GM19239 (cell line): ENCODE measurements at regions not wholly inside any gene's neighbourhood (a gene's known extent, or its start where the extent isn't known, plus 50 kb on each side); places are given as distances from the start of the nearest gene placed in this dataset.
"Not testable (repeated sequence)": the region's sequence is repeated elsewhere in the genome, so short reads cannot be mapped to it uniquely, and the experiment has no call there.

Experiments
- DNase-seq: peaks from one replicate; pipeline ENCODE4 v3.0.0; 2011; ENCODE audit warnings: low spot score; ENCODE audit not compliant: insufficient read length
- FAIRE-seq: peaks from 2 replicates; lab custom pipeline; 2011; peaks lifted over from hg19 to GRCh38; lab: Jason Lieb, UNC

- not testable (repeated sequence) for DNase-seq, FAIRE-seq
Measured at GRCh38 chr22:22795639-22796038, 92.0 kb upstream of the IGLL5 start.

GRCh38 chr22:22796724-22797123, 90.9 kb upstream of the IGLL5 start:
- DNase-seq: no peak
- peak; percentile 72 for FAIRE-seq

DNA sequence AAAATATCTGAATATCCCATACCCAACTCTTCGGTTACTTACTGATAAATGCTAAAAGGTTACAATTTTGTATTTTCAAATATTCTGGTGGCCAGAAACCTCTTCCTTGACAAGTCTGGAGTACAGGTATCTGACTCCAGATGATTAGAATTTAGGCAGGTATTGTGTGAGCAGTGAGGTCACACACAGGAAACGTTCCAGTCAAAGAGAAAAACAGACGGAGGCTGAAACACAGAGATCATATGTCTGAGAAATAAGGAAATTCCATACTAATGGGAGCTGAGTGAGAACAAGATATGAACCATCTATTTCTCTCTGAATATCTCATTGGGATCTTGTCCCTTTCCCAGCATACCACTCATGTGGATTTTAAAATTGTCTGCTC, 89.4 kb upstream of the IGLL5 start:
- FAIRE-seq (no peak), DNase-seq (no peak)

DNA sequence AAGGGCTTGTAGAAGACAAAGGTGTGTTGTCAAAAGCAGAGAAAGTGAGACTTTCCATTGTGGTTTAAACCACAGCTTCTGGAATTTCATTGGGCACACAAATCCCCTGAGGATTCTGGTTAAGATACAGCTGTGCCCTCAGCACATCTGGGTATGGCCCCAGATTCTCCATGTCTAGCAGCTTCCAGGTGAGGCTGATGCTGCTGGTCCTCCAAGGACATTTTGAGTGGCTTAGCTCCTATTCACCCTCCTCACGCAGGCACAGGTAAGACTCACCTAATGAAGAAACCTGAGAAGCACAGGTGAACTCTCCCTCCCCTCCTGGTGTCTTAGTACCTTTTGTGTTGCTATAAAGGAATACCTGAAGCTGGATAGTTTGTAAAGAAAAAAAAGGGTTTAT, 88.9 kb upstream of the IGLL5 start:
- FAIRE-seq: no peak
- no peak for DNase-seq

DNA sequence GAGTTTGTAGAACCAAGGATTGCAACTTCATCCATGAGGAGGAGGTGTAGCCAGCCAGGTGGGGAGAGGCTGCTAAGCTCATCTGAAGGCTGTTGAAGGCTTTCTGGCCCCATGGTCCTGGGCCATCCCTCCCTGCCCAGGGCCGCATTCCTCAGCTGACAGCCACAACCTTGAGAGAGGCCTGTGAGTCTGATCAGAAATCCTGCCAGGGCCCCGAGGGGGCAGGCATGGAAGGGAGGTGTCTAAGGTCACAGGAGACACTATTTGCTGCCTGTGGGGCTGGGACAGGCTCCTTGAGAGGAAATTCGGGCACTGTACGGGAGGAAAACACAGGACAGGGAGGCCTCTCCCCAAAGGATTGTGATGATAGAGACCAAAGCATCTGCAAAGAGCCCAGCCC, 88.1 kb upstream of the IGLL5 start:
- no peak for DNase-seq
- FAIRE-seq: no peak

- FAIRE-seq: no peak
- no peak for DNase-seq
Measured at GRCh38 chr22:22800716-22801115, 86.9 kb upstream of the IGLL5 start.

DNA sequence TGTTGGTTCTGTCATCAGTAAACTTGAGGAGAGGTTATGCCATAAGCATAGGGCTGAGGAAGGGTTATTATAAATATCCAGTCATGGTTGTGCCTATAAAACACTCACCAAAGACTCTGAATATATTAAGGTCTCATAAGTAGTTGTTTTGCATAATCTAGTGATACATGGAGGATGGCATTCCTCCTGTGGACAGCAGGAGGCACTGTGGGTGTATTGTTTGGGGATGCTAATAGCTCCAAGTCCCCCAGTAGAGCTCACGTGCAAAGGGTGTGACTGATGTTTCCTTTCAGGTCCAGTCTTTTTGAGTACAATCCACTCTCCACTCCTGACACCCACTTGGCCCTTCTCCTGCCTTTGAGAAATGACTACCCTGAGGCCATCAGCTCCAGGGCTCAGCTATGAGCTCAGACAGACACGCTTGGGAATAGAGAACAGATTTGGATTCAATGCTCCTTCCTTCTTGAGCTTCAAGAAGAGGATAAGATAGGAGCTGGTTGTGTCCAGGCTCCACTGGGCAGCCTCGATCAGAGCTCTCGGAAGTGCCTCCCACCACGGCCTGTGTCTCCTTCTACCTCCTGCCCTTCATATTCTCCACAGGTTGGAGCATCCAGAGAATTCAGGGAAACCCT, 85.2 kb upstream of the IGLL5 start:
- peak; percentile 39 for FAIRE-seq
- DNase-seq: peak; percentile 37

GRCh38 chr22:22803285-22803853, 84.2 kb upstream of the IGLL5 start:
- FAIRE-seq (no peak), DNase-seq (no peak)

DNA sequence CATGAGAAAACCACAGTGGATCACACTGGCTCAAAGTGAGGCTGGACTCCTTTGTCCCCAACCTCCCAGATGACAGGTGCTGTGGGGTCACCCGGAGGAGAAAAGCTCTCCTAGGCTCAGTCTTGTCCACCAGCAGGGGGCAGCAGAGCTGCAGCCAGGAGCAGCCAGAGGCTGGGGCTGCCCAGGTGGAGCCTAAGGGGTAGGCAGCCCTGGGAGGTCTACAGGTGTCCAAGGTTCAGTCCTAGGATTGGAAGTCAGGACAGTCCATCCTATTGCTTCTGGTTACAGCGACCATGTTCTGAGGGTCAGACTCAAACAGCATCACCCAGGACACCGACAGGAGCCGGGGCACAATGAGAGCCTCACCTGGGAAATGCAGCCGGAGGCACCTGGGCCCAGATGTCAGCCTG, 77.6 kb upstream of the IGLL5 start:
- FAIRE-seq (no peak), DNase-seq (no peak)

- no peak for DNase-seq
- FAIRE-seq: no peak
Measured at GRCh38 chr22:22810471-22810870, 77.1 kb upstream of the IGLL5 start.

- FAIRE-seq (no peak), DNase-seq (no peak)
Measured at GRCh38 chr22:22811016-22812009, 76.3 kb upstream of the IGLL5 start.

DNA sequence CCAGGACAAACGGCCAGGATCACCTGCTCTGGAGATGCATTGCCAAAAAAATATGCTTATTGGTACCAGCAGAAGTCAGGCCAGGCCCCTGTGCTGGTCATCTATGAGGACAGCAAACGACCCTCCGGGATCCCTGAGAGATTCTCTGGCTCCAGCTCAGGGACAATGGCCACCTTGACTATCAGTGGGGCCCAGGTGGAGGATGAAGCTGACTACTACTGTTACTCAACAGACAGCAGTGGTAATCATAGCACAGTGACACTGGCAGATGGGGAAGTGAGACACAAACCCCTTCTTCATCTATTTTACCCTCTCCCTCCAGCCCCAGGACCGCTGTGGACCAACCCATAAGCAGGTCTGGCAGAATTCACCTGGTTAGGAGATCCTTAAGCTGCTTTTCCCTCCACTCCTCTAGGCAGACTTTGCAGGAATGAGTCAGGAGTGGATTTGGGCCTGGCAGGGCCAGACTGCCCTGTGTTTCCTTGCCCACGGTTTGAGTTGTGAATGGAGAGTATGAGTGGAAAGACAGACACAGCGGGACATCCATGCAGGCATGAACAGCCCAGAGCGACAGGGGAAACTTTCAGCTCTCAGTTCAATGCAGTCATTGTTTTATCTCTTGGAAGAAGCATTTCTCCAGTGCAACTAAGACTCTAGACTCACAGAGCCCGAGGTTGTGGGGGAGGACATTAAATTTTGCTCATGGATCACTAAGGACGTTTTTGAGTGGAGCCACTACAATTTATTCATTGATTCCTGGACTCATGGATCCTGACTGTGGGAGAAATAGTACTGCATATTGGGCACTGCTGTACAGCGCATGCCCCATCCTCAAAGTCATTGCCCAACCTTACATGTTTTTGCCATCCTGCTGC, 75.3 kb upstream of the IGLL5 start:
- no peak for DNase-seq
- FAIRE-seq: no peak

DNA sequence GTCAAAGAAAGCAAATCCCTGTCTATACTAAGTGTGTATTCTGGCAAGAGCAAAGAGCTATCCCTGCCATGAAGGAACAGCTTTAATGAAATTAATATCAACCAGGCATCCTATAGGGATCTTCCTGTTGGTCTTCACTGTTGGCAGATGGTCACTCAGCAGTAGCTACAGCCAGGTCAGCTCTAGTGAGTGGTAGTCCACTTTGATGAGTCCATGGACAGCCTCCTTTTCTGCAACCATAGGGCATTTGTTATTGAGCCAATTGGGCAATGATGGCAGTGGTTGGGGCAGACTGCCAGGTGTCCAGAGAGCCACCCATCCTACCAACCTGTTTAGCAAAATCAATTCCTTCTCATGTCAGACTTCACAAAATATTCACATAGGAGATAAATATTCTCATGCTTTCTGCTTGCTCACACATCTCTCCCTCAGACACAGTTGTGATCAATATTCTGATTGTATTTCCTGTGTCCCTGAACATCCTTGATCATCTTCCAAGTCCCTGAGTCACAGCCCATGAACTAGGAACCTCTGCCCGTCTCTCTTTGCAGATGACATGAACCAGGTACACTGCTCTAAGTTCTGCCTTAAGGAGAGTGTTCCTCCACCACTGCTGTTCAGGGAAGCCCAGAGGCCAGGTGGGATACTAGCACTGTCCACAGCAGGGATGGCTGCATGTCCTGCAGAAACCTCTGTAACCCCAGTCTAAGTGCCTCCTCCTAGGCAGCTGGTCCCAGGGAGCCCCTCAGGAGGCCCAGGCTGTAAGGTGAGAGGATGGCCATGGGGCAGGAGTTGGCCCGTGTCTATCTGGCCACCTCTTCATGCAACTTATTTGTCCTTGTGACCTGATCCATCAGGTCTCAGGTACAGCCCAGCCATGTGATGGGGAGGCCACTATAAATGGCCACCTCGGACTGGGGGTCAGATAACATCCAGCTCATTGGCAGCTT, 74.2 kb upstream of the IGLL5 start:
- DNase-seq (no peak), FAIRE-seq (no peak)

DNA sequence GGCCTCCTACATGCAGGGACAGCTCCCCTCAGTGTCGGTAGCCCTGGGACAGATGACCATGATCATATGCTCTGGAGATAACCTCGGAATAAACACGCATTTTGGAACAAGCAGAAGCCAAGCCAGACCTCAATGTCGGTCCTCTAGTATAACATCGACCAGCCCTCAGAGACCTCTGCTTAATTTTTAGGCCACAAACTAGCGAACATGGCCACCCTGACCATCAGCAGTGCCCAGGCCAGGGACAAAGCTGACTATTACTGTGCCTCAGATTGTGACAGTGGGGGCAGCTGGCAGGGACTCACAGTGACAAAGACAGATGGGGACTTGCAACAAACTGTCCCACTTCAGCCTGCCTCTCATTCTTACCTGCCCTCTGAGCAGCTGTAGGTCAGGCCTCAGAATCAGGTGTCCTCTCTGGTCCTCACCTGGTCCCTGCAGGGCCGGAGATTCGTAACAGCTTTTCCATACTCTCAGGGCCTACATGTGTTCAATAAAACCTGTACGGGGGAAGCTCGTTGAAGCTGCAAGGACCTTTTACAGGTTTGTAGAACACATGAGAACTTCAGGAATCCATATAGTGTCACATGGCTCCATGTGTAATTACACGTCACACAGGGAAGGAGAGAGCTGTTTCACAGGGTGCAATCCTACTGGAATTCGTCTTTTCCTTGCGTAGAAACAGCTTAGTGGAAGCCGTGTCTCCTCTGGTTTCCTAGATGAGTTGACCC, 72.8 kb upstream of the IGLL5 start:
- FAIRE-seq (no peak), DNase-seq (no peak)

DNA sequence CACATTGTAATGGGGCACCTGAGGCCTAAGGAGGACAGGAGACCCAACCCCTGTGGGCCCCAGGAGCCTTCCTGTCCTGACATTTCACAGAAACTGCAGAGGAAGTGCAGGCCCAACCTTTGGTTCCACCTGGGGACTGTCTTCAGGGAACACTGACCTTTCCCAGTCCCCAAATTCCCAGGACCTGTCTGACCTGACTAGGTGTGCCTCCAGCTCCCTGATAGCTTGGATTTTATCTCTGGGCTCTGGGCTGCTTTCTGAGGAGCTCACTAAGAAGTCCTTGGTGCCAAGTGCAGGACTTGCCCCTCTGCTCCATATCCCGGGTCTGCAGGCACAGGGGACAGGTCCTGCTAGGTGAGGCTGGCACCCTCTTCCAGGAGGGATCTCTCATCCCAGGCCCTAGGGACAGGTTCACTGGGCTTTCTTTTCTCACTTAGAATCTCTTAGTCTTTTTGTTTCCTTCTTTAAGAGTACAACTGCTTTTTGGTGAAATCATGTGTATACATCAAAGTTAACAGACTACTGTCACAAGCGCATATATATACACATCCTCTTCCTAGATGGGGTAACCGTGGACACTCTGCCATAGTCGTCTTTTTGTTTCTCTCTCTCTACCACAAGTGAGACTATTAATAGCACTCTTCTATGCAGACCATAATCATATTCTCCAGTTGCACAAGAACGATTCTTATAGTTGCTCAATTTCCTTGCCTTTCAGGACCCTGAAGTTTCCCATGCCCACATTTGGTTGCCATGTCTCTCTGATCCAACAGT, 72.0 kb upstream of the IGLL5 start:
- no peak for DNase-seq
- no peak for FAIRE-seq

- FAIRE-seq (no peak), DNase-seq (no peak)
Measured at GRCh38 chr22:22816171-22816514, 71.5 kb upstream of the IGLL5 start.

- FAIRE-seq: no peak
- DNase-seq: no peak
Measured at GRCh38 chr22:22816766-22817410, 70.7 kb upstream of the IGLL5 start.
